Endothelial cell of umbilical vein (primary cell): ENCODE measurements at regions not wholly inside any gene's neighbourhood (a gene's known extent, or its start where the extent isn't known, plus 50 kb on each side); places are given as distances from the start of the nearest gene placed in this dataset.

ENCODE experiments used
- BruUV-seq: library from RNA; stranded (reverse); fragments of 400-500 nt; replicated peaks from 2 replicates; lab custom pipeline; 2021; lab: Mats Ljungman, UMichigan
- CTCF ChIA-PET: fragments of 300-600, 350-600 bp; sonication (Branson Sonifier 250); formaldehyde crosslinking; loops from one replicate; lab custom pipeline; 2021; ENCODE audit warnings: antibody characterized with exemption, inconsistent platforms; lab: Charles Lee
- POLR2A ChIA-PET: fragments of 300-600, 350-600 bp; sonication (Branson Sonifier 250); formaldehyde crosslinking; loops from one replicate; lab custom pipeline; 2021; ENCODE audit warnings: antibody characterized with exemption, inconsistent platforms; lab: Charles Lee
- DNase-seq: peaks from one replicate; pipeline ENCODE4 v3.0.0-alpha.2; 2011; ENCODE audit warnings: low read depth, low spot score
- FAIRE-seq: peaks from 2 replicates; lab custom pipeline; 2011; peaks lifted over from hg19 to GRCh38; lab: Jason Lieb, UNC
- H2AFZ ChIP-seq: 2 replicates; pipeline ENCODE4 v1.6.0; 2012; ENCODE audit warnings: low read depth, low read length, control low read depth, inconsistent platforms
- H3K27ac ChIP-seq: 2 replicates; pipeline ENCODE4 v1.5.1; 2011; ENCODE audit warnings: low read depth, mild to moderate bottlenecking, control low read depth, low read length, moderate library complexity; ENCODE audit not compliant: insufficient read depth
- H3K27me3 ChIP-seq, 2 experiments: 2 replicates each; pipeline versions ENCODE4 v1.6.0 to v1.6.1; 2011; ENCODE audit warnings: low read length in 2 of 2, mixed read lengths in 1 of 2; ENCODE audit not compliant: control insufficient read depth in 2 of 2, insufficient read depth in 2 of 2
- H3K36me3 ChIP-seq, 2 experiments: 2 replicates in 1 of 2; 3 replicates in 1 of 2; pipeline ENCODE4 v1.5.1; 2011; ENCODE audit warnings: low read length in 2 of 2, mild to moderate bottlenecking in 1 of 2, moderate library complexity in 1 of 2; ENCODE audit not compliant: control insufficient read depth in 2 of 2, insufficient read depth in 2 of 2; ENCODE audit errors: extremely low read depth in 1 of 2
- H3K4me1 ChIP-seq: 3 replicates; pipeline ENCODE4 v1.5.1; 2011; ENCODE audit warnings: mild to moderate bottlenecking, low read length; ENCODE audit not compliant: control insufficient read depth, insufficient read depth; ENCODE audit errors: extremely low read depth
- H3K4me2 ChIP-seq: 2 replicates; pipeline ENCODE4 v1.6.1; 2011; ENCODE audit warnings: low read length, control low read depth, mixed read lengths; ENCODE audit not compliant: insufficient read depth
- H3K4me3 ChIP-seq, 3 experiments: fragments of 200-600 bp in 1 of 3; sonication (generic), shearing (Covaris generic) in 1 of 3; replicated peaks in 1 of 3; 2 replicates each; pipeline ENCODE4 v1.5.1; 2011 to 2016; ENCODE audit warnings: control low read depth in 3 of 3, low read length in 3 of 3, mild to moderate bottlenecking in 2 of 3, inconsistent platforms in 1 of 3, low read depth in 1 of 3, moderate library complexity in 1 of 3; ENCODE audit not compliant: insufficient read depth in 1 of 3
- H3K79me2 ChIP-seq: 2 replicates; pipeline ENCODE4 v1.6.0; 2012; ENCODE audit warnings: low read length, inconsistent platforms; ENCODE audit not compliant: control insufficient read depth, insufficient read depth
- H3K9ac ChIP-seq: replicated peaks from 2 replicates; pipeline ENCODE3; 2011; ENCODE audit warnings: low read length, control low read depth; ENCODE audit not compliant: insufficient read depth; ENCODE audit errors: extremely low read depth
- H3K9me1 ChIP-seq: replicated peaks from 3 replicates; pipeline ENCODE4 v1.6.0; 2011; ENCODE audit warnings: mild to moderate bottlenecking, low read length; ENCODE audit not compliant: control insufficient read depth, insufficient read depth; ENCODE audit errors: extremely low read depth
- H3K9me3 ChIP-seq: replicated peaks from 2 replicates; pipeline ENCODE4 v1.5.1; 2012; ENCODE audit warnings: low read length, inconsistent platforms; ENCODE audit not compliant: control insufficient read depth, insufficient read depth
- H4K20me1 ChIP-seq: replicated peaks from 2 replicates; pipeline ENCODE3; 2011; ENCODE audit warnings: mild to moderate bottlenecking, low read length; ENCODE audit not compliant: control insufficient read depth, insufficient read depth; ENCODE audit errors: extremely low read depth
- CTCF ChIP-seq, 2 donors: IDR thresholded peaks; 1 replicate in 1 of 2; 2 replicates in 1 of 2; pipeline ENCODE4 v1.5.1; 2011; ENCODE audit warnings: low read length in 2 of 2, mild to moderate bottlenecking in 2 of 2, moderate library complexity in 2 of 2, control low read depth in 1 of 2, inconsistent platforms in 1 of 2, low read depth in 1 of 2; ENCODE audit not compliant: insufficient read depth in 1 of 2; ENCODE audit errors: extremely low read depth in 1 of 2
- EZH2 ChIP-seq: IDR thresholded peaks from 2 replicates; pipeline ENCODE4 v1.6.1; 2012; ENCODE audit warnings: borderline replicate concordance, low read depth, mild to moderate bottlenecking, moderate library complexity, low read length, inconsistent platforms; ENCODE audit not compliant: severe bottlenecking
- FOS ChIP-seq: IDR thresholded peaks from 2 replicates; pipeline ENCODE4 v1.6.1; 2011; ENCODE audit warnings: mild to moderate bottlenecking, low read length, moderate library complexity, borderline replicate concordance; ENCODE audit not compliant: insufficient read depth
- GATA2 ChIP-seq: IDR thresholded peaks from 2 replicates; pipeline ENCODE4 v1.7.0; 2011; ENCODE audit warnings: low read depth, mild to moderate bottlenecking, moderate library complexity, mixed read lengths, low read length; ENCODE audit not compliant: insufficient read length, insufficient read depth
- JUN ChIP-seq: IDR thresholded peaks from 2 replicates; pipeline ENCODE4 v1.6.1; 2011; ENCODE audit warnings: borderline replicate concordance, low read depth; ENCODE audit not compliant: insufficient read length, insufficient read depth
- MYC ChIP-seq: IDR thresholded peaks from one replicate; pipeline ENCODE4 v1.6.1; 2011; ENCODE audit warnings: mild to moderate bottlenecking, low read depth, low read length
- POLR2A ChIP-seq: IDR thresholded peaks from 2 replicates; pipeline ENCODE4 v1.6.1; 2012; ENCODE audit warnings: low read depth, mild to moderate bottlenecking, control low read depth, low read length
- POLR2AphosphoS5 ChIP-seq: IDR thresholded peaks from 2 replicates; pipeline ENCODE4 v1.6.1; 2012; ENCODE audit warnings: low read depth, mild to moderate bottlenecking, control low read depth, low read length, moderate library complexity; ENCODE audit not compliant: insufficient read depth
- dilution Hi-C: fragments of 300-500 bp; cut with MboI; formaldehyde crosslinking; loops from one replicate; pipeline ENCODE4 v1.15.0; 2019; ENCODE audit warnings: low sequenced_read_pairs; ENCODE audit not compliant: extremely low pct_ligation_motif_present
- intact Hi-C: fragments of 100-400 bp; cut with micrococcal nuclease; formaldehyde crosslinking; loops from one replicate; pipeline ENCODE4 v1.10.0; 2022
- TF ChIP-seq, protein P1 (sequence below): IDR thresholded peaks from 2 replicates; pipeline ENCODE4 v1.6.1; 2011; ENCODE audit not compliant: insufficient read depth, insufficient read length

DNA sequence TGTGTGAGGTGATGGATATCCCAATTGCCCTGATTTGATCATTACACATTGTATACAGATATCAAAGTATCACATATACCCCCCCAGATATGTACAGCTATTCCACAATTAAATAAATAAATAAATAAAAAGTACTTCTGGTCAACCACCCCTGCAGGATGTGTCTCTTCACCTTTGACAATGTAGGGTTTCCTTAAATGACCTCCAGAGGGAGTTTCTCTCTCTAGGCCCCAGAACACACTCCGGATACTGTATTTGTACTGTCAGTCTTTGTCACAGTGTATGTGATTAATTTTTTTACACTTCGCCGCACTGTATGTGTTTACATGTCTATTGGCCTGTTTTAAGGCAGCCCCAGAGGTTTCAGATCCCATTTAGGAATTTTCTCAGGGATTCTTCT lies 123.6 kb downstream of the ADCYAP1R1 start:
- no TSS peak for BruUV-seq
- dilution Hi-C loops = no loop called here
- Histone ChIP-seq H3K27me3 (no peaks in the 10 kb centered on the region), H3K4me2 (no peak overlapping the region), H3K36me3 (no peaks in the 10 kb centered on the region), H3K9me3 (no peaks in the 10 kb centered on the region), H3K27ac (no peak overlapping the region), H3K4me1 (no peaks in the 10 kb centered on the region), H3K4me3 (no peak overlapping the region), H3K9me1 (no peaks in the 10 kb centered on the region), H2AFZ (no peak overlapping the region), H3K9ac (no peak overlapping the region), H4K20me1 (no peaks in the 10 kb centered on the region), H3K79me2 (no peaks in the 10 kb centered on the region)
- intact Hi-C loops = no loop called here
- ChIA-PET CTCF (no interaction called here), POLR2A (no interaction called here)
- TF ChIP-seq EZH2 (no peak), GATA2 (no peak), JUN (no peak), MYC (no peak), CTCF (IDR thresholded peaks at IDR 0.05; ENCODE audit: extremely low read depth in 1 of 2, insufficient read depth in 1 of 2, low read depth in 1 of 2, low read length in 2 of 2) (no peak), POLR2A (no peak), POLR2AphosphoS5 (no peak), FOS (no peak)
- TF ChIP-seq, protein P1, sequence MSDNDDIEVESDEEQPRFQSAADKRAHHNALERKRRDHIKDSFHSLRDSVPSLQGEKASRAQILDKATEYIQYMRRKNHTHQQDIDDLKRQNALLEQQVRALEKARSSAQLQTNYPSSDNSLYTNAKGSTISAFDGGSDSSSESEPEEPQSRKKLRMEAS = no peak
- FAIRE-seq (no peak), DNase-seq (no peak)
